ENCODE measurements at regions not wholly inside any gene's neighbourhood (a gene's known extent, or its start where the extent isn't known, plus 50 kb on each side); places are given as distances from the start of the nearest gene placed in this dataset.
"Not testable (repeated sequence)": the region's sequence is repeated elsewhere in the genome, so short reads cannot be mapped to it uniquely, and the experiment has no call there.

DNA sequence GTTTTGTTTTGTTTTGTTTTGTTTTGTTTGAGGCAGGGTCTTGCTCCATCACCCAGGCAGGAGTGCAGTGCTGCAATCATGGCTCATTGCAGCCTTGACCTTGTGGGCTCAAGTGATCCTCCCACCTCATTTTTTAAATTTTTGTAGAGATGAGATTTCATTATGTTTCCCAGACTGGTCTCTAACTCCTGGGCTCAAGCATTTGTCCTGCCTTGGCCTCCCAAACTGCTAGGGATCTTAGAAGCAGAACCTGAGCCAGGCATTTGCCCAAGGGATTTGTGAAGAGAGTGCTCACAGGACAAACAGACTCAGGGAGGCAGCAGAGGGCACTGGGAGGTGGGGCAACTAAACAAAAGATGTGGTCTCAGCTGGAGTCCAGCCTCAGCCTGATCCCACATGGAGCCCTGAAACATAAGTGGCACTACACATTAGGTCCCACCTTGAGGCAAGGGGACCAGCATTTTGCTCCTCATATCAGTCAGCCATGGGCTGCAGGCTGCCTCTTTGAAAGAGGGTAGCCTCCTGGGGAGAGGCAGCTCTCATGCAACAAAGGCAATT, 86.2 kb upstream of the CMKLR1 start:
- intact Hi-C loops (cut with DNase I) = no loop called here
- H3K27ac ChIP-seq = no peak overlapping the region
- H3K27me3 ChIP-seq = no peaks in the 10 kb centered on the region
- TF ChIP-seq CTCF (IDR thresholded peaks at IDR 0.05) (no peak), POLR2A (IDR thresholded peaks at IDR 0.05) (no peak)
- no peaks in the 10 kb centered on the region for H3K4me1 ChIP-seq
- H3K4me3 ChIP-seq (replicated peaks in 1 of 3) = no peak overlapping the region
- H3K36me3 ChIP-seq = no peaks in the 10 kb centered on the region
- no peak for DNase-seq
- no peaks in the 10 kb centered on the region for H3K9me3 ChIP-seq

- intact Hi-C loops (cut with DNase I) = no loop called here
- no peak for DNase-seq
- 83 to 94% methylated on average over 3 of the region's 3 CpGs for WGBS, 2 donors
Observed at GRCh38 chr12:108424816-108425215, 85.7 kb upstream of the CMKLR1 start.

GRCh38 chr12:108424026-108424425, 84.9 kb upstream of the CMKLR1 start:
- Histone ChIP-seq H3K27ac (no peak overlapping the region), H3K4me3 (replicated peaks in 1 of 3) (no peak overlapping the region), H3K36me3 (no peaks in the 10 kb centered on the region), H3K9me3 (no peaks in the 10 kb centered on the region), H3K4me1 (no peaks in the 10 kb centered on the region), H3K27me3 (no peaks in the 10 kb centered on the region)
- TF ChIP-seq CTCF (IDR thresholded peaks at IDR 0.05) = no peak
- no peak for TF ChIP-seq POLR2A (IDR thresholded peaks at IDR 0.05)
- WGBS, 2 donors = 68 to 79% methylated on average over 4 of the region's 4 CpGs
- intact Hi-C loops (cut with DNase I) = no loop called here
- no peak for DNase-seq

More at GRCh38 chr12:108424816-108425215, 85.7 kb upstream of the CMKLR1 start:
- no peaks in the 10 kb centered on the region for H3K9me3 ChIP-seq
- no peaks in the 10 kb centered on the region for H3K27me3 ChIP-seq
- H3K27ac ChIP-seq = no peak overlapping the region
- no peaks in the 10 kb centered on the region for H3K4me1 ChIP-seq
- TF ChIP-seq POLR2A (IDR thresholded peaks at IDR 0.05) (no peak), CTCF (IDR thresholded peaks at IDR 0.05) (no peak)
- no peak overlapping the region for H3K4me3 ChIP-seq (replicated peaks in 1 of 3)
- no peaks in the 10 kb centered on the region for H3K36me3 ChIP-seq

- no peaks in the 10 kb centered on the region for H3K4me1 ChIP-seq
- H3K4me3 ChIP-seq (replicated peaks in 1 of 3) = no peak overlapping the region
- 81 to 87% methylated on average over 4 of the region's 4 CpGs for WGBS, 2 donors
- no peak for DNase-seq
- H3K9me3 ChIP-seq = no peaks in the 10 kb centered on the region
- no peaks in the 10 kb centered on the region for H3K27me3 ChIP-seq
- H3K36me3 ChIP-seq = no peaks in the 10 kb centered on the region
- H3K27ac ChIP-seq = no peak overlapping the region
- intact Hi-C loops (cut with DNase I) = no loop called here
- TF ChIP-seq POLR2A (IDR thresholded peaks at IDR 0.05) (no peak), CTCF (IDR thresholded peaks at IDR 0.05) (no peak)
Observed at GRCh38 chr12:108423486-108423885, 84.4 kb upstream of the CMKLR1 start.

GRCh38 chr12:108421082-108421481, 82.0 kb upstream of the CMKLR1 start:
- DNase-seq; H3K27me3 ChIP-seq; H3K27ac ChIP-seq; H3K4me3 ChIP-seq (replicated peaks in 1 of 3); H3K4me1 ChIP-seq; intact Hi-C loops (cut with DNase I); H3K9me3 ChIP-seq; H3K36me3 ChIP-seq: not testable (repeated sequence)
- WGBS, 2 donors = 45 to 67% methylated on average over 4 of the region's 4 CpGs

- H3K27ac ChIP-seq; H3K4me3 ChIP-seq (replicated peaks in 1 of 3); intact Hi-C loops (cut with DNase I); H3K36me3 ChIP-seq; H3K4me1 ChIP-seq; H3K27me3 ChIP-seq; DNase-seq; H3K9me3 ChIP-seq: not testable (repeated sequence)
- 89 to 91% methylated on average over 13 to 20 of the region's 20 CpGs for WGBS, 2 donors
Observed at GRCh38 chr12:108420421-108420820, 81.3 kb upstream of the CMKLR1 start.

Data from thyroid gland (tissue), 4 donors.